Activated CD8-positive, alpha-beta memory T cell treated with anti-CD3 and anti-CD28 coated beads for 24 hours (primary cell): ENCODE measurements at regions not wholly inside any gene's neighbourhood (a gene's known extent, or its start where the extent isn't known, plus 50 kb on each side); places are given as distances from the start of the nearest gene placed in this dataset.
"Not testable (repeated sequence)": the region's sequence is repeated elsewhere in the genome, so short reads cannot be mapped to it uniquely, and the experiment has no call there.

ENCODE experiments used
- DNase-seq: peaks from one replicate; pipeline ENCODE4 v3.0.0-alpha.2; 2020

DNA sequence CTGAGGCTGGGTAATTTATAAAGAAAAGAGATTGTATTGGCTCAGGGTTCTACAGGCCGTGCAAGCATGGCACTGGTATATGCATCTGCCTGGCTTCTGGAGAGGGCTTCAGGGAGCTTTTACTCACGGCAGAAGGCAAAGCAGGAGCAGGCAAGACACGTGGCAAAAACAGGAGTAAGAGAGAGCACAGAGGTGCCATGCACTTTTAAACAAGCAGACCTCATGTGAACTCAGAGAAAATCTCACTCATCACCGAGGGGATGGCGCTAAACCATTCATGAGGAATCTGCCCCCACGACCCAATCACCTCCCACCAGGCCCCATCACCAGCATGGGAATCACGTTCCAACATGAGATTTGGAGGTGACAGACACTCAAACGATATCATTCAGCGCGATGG is 400.7 kb upstream of the RUNX1 start:
- no peak for DNase-seq

GRCh38 chr21:35448876-35449599 is 399.9 kb upstream of the RUNX1 start:
- no peak for DNase-seq

- no peak for DNase-seq
These were observed 395.3 kb upstream of the RUNX1 start for GRCh38 chr21:35444391-35444790.

DNA sequence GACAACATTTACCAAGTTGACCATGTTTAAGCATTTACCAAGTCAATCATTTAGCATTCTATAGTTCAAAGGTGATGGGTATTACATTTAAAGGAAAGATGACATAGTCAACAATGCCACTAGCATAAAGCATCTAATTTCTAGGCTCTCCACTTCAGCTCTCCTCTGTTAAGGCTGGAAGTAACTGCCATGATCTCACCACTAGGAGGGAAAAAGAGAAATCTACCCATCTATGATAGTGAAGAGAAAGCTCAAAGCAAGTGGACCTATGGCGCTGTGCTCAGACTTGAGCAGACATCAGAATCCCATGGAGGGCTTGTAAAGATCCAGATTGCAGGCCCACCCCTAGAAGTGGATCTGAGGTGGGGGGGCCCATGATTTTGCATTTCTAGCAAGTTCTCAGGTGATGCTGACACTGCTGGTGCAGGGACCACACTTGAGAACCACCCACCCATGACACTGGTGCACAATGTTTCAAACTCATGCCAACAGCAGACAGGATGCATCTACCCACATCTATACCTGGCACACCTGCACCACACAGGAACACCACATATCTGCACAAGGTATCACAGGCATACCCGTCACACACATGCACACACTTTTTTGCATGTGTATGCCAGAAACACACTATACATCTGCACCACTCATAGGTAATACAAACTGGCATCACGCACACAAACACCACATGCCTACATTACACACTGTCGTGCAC is 392.9 kb upstream of the RUNX1 start:
- DNase-seq = no peak

DNA sequence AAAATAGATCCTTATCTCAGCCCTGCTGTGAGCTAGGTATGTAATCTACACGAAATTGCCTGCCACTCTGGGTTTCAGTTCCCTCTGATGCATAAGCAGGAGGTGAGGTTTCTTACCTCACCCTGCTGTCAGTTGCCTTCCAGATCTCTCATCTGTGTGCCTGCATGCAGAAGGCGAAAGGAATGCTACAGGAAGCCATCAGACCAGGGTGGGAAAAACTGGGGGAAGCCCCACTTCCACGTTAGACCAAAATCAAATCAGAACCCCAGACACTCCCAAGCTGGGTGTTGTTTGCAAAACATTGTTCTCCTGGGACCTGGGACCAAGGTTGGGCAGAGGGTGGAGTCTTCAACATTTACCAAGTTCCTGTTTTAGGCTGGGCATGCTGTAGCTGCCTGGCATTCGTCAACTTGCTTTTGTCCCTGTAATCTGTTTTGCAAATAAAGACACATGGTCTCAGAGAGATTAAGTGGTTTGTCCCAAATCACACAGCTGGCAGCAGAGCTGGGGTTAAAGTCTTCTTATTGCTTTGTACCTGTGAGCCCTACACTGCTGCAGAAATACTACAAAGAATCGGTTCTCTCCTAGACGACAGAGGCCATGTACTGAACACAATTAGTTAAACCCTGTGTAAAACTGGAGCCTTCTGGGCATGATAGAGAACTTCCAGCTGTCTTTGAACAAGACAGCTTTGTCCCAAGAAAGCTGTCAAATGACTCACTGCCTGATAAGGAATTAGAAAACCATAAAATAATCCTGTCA is 389.7 kb upstream of the RUNX1 start:
- DNase-seq = no peak

- no peak for DNase-seq
These were observed 388.8 kb upstream of the RUNX1 start for GRCh38 chr21:35437941-35438340.

- DNase-seq = no peak
These were observed 387.8 kb upstream of the RUNX1 start for GRCh38 chr21:35436899-35437298.

DNA sequence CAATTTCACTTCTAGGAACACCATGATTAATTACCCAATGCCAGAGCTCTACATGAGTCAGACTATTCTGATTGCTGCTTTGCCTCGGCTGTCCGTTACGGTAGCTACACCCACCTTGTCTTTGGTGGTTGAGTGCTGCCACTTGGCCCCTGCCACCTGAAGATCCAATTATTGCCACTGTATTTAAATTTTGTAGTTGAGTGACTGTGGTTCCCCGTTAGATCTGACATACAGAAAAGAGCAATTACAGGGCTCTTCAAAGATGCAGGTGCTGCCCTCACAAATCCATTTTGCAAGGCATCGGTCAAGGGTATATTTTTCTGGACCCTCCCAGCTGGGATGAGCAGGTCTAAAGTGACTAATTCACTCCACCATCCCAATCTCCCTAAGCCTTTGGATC is 383.5 kb upstream of the RUNX1 start:
- not testable (repeated sequence) for DNase-seq

DNA sequence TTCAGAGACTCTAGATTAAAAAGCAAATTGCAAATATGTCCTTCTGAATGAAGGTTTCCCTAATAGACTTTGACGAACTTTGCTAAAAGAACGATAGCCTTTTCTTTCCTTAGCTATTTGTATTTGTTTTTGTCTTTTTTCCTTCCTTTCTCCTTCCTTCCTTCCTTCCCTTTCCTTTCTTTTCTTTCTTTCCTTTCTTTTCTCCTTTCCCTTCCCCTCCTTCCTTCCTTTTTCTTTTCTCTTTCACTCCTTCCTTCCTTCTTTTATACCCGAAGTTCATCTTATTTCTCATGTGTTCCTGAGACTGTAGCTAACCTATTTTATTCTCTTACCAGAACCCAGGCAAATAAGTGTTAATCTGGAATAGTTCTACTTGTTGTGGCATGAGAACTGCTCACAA is 381.2 kb upstream of the RUNX1 start:
- no peak for DNase-seq

DNA sequence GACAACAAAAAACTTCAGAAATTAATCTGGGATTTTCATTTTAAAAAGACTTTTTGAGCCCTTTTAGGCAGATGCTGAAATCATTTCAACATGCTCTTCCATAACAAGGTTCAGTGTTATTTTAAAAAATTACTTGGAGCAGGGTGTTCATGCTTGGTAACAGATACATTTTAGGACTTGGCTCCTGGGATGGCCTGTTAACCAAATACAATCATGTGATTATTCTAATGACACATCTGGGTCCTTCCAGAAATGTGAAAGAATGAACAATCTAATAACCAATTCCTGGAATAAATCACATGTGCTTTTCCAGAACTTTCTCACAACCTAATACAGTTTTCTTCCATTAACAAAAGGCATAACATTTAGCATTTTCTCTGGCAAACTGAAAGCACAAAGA is 379.8 kb upstream of the RUNX1 start:
- DNase-seq = no peak

DNA sequence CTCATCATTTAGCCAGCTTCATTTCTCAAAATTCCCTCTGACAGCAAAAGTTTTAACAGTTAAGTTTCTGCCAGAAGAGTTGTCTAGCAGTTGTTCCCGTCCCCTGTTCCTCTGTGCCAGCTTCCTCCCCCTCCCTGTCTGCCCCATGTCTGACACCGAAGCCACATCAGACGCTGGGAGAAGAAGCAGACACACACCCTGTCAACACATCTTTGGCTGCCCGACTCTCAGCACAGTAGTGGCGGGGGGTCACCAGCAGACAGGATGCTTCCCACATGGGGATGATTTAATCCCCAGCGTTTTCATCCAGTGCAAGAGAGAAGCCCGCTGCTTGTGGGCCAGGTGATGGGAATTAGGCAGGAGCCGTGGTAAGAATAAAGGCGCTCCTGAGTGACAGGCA is 379.4 kb upstream of the RUNX1 start:
- peak; percentile 70 for DNase-seq

DNA sequence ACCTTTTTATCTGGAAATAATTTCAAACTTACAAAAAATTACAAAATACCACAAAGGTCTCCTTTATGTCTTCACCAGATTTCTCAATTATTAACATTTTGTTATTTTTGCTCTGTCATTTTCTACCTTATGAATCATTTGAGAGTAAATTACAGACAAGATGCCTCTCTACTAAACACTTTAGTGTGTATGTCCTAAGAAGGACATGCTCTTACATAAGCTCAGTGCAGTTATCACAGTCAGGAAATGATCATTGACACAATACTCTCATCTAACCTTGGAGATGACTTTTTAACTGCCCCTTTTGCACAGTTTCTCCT is 378.9 kb upstream of the RUNX1 start:
- DNase-seq = no peak

DNA sequence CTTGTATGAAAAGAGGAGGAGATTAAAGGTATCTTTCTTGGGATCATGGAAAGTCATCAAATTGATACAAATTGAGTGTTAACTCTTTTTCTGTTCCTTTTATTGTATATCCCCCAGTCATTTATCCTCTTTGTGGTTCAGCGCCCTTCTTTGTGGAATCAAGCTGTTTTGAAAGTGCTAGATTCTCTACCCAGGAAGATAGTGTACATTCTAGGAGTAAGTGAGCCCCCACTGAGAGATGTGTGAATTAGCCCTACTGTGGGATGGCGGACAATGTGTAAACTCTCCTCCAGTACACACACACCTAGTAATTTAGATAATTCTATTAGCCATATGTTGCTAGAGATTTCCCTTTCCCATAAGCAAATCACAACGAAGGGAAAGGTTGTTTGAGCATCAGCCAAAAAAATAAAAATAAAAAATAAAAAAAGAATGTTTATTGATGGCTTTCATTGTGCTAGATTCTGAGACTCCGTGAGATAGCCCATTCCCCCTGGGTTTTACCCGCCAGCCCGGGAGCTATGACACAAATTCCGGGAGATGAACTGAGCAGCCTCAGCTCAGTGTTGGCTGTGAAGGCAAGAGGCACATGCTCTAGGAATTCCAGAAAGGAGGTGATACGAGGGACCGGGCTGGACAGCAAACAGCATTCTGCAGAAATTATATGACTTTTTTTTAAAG is 378.4 kb upstream of the RUNX1 start:
- DNase-seq = no peak

GRCh38 chr21:35426897-35427296 is 377.8 kb upstream of the RUNX1 start:
- no peak for DNase-seq

GRCh38 chr21:35426469-35426868 is 377.4 kb upstream of the RUNX1 start:
- DNase-seq = no peak

GRCh38 chr21:35424122-35424521 is 375.0 kb upstream of the RUNX1 start:
- no peak for DNase-seq

DNA sequence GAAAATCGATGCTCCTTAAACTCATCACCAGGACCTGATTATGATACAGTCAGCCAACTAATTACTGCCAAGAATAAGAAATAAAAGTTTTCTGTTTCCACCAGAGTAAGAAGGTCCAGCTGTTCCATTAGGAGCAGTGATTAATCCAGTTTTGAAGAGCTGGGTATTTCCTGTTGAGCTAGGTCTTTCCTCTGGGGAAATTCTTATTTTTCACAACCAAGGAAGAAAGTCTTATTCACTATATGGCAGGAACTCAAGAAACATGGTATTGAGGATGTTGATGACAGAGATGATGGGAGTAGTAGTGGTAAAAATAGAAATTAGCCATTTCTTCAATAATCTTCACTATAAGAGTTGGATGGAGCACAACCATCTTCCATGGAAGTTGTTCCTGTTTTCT is 374.6 kb upstream of the RUNX1 start:
- no peak for DNase-seq

DNA sequence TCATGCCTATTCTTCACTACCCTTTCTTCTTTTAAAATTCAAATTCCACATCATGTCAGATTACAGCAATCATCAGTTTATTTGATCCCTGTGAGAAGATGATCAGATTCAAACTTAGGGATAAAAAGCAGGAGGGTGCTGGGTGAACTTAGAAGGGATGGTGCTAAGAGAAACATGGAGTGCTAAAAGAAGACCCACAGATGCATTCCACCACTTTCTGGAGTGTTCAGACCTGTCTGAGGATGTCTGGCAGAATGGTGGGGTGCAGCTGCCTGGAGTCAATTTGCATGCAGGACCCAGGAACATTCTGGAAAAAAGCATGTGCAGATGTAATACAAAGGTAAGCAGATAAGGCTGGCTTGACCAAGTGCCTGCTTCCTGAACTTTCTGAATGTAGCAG is 372.9 kb upstream of the RUNX1 start:
- DNase-seq = no peak

GRCh38 chr21:35421221-35421620 is 372.1 kb upstream of the RUNX1 start:
- no peak for DNase-seq

DNA sequence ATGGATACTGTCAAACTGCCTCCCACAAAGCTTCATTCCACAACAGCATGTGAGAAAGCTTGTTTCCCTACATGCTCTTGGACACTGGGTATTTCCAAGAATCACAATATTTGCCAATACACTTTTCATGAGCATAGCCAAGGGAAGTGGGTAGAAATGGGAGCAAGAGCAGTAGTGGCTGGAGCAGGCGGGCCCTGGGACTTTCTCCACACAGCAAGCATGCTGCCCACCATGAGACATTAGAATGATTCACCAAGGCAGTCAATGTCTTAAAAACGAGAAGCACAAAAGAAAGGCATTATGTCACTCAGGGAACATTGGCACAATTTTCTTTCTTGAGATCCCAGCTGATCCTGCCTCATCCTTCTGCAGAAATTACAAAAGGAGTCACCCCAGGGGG is 371.6 kb upstream of the RUNX1 start:
- DNase-seq = no peak

DNA sequence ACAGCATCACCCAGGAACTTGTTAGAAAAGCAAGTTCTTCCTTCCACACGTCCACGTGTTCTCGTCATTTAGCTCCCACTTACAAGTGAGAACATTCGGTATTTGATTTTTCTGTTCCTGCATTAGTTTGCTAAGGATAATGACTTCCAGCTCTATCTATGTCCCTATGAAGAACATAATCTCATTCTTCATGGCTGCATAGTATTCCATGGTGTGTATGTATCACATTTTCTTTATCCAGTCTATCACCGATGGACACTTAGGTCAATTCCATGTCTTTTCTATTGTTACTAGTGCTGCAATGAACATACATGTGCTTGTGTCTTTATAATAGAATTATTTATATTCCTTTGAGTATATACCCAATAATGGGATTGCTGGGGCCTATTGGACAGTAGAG is 368.7 kb upstream of the RUNX1 start:
- no peak for DNase-seq

DNA sequence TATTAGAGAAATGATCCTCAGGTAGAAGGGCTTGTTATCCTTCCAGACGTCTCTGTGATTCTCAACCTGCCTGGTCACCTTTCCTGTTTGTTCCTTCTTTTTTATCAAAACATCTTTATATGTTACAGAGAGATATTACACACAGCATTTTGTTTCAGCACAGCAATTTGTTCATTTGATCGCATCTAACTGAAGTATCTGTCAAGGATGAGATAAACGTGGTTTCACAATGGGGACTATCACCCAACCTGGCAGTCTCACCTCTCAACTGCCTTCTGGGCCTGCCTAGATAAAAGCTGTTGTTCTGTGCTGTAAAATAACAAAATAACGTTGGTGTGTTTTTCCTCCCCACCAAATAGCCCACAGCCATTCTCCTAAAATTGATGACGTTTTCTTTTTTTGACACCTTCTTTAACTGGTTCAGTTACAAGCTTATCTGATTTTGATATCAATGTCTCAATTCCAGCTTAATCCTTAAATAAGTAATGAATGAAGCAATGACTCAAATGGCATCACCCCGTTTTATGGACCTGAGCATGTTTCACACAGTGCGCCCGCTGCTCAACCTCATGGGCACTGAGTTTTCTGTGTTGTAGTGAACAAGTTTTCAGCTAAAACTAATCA is 367.9 kb upstream of the RUNX1 start:
- no peak for DNase-seq

- DNase-seq = no peak
These were observed 365.5 kb upstream of the RUNX1 start for GRCh38 chr21:35414507-35415139.
